UCSD-AML1 (cell line): ENCODE measurements at regions not wholly inside any gene's neighbourhood (a gene's known extent, or its start where the extent isn't known, plus 50 kb on each side); places are given as distances from the start of the nearest gene placed in this dataset.
"Not testable (repeated sequence)": the region's sequence is repeated elsewhere in the genome, so short reads cannot be mapped to it uniquely, and the experiment has no call there.

Experiments
- DNase-seq: peaks from one replicate; lab custom pipeline; 2025; ENCODE audit not compliant: unreplicated experiment; lab: John Stamatoyannopoulos, UW

DNA sequence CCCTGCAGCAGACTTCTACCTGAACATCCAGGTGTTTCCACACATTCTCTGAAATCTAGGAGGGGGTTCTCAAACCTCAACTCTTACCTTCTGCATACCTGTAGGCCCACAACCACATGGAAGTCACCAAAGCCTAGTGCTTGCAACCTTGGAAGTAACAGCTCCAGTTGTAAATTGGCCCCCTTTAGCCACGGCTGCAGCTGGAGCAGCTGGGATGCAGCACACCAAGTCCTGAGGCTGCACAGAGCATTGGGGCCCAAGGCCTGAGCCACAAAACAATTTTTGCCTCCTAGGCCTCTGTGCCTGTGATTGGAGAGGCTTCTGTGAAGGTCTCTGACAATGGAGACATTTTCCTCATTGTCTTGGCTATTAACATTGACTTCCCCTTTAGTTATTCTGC, 772.4 kb upstream of the INTU start:
- no peak for DNase-seq

DNA sequence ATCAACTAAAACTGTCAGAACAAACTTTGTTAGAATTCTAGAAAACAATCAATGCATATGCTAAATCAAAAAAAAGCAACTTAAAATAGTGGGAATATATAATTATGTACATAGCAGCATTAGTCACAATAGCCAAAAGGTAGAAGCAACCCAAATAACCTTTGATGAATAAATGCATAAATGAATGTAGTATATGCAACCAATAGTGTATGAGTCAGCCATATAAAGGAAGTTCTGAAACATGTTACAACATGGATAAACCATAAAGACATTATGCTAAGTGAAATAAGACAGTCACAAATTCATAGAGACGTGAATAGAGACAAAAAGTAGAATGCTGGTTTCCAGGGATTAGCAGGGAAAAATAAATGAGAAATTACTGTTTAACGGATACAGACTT, 762.8 kb upstream of the INTU start:
- no peak for DNase-seq

DNA sequence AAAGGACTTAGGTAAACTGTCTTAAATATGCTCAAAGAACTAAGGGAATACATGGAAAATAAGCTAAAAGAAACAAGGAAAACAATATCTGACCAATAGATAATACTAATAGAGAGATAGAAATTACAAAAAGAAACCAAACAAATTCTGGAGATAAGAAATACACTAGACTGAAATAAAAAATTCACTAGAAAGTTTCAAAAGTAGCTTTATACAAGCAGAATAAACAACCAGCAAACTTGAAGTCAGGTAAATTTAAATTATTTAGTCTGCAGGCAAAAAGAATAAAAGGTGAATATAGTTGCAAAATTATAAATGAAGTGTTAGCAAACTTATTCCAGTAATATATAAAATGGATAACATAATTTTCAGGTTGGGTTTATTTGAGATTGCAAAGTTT, 760.9 kb upstream of the INTU start:
- no peak for DNase-seq

DNA sequence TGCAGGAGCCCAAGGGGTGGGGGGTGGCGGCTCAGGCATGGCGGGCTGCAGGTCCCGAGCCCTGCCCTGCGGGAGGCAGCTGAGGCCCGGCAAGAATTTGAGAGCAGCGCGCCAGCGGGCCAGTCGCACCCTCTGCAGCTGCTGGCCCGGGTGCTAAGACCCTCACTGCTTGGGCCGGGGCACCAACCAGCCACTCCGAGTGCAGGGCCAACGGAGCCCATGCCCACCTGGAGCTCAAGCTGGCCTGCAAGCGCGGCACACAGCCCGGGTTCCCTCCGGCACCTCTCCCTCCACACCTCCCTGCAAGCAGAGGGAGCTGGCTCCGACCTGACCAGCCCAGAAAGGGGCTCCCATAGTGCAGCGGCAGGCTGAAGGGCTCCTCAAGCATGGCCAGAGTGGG, 758.2 kb upstream of the INTU start:
- no peak for DNase-seq

DNA sequence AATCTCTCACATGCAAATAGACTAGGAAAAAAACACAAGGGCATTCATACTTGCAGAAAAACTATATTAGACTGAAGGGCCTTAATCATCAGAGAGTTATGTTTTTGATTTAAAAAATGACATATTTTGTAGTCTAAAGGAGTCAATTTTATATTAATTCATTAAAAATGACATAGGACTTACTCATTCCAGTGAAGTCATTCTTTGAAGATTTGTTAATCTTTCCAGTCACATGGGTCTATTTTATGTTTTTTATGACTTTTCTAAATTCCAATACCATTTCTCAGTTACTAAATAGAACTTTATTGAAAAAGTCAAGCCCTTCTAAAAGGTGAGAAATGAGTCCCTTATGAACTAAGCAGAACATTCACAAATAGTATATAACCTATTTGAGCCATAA, 743.8 kb upstream of the INTU start:
- DNase-seq = no peak

DNA sequence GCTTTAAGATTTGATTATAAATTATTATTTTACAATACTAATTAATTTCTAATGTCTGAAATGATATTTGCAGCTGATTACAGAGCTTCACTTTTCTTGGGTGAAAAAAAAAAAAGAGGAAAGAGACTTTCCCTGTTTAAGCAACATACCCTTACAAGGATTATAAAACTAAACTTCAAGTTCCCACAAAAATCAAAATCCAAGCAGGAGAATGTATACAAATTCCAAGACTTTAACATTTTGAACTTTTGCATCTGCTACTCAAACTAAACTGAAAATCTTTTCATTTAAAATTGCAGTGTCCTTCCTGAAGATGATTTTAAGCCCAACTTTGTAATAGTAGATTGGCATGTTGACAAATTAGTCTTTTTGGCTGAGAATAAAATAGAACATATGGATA, 742.4 kb upstream of the INTU start:
- DNase-seq = no peak

DNA sequence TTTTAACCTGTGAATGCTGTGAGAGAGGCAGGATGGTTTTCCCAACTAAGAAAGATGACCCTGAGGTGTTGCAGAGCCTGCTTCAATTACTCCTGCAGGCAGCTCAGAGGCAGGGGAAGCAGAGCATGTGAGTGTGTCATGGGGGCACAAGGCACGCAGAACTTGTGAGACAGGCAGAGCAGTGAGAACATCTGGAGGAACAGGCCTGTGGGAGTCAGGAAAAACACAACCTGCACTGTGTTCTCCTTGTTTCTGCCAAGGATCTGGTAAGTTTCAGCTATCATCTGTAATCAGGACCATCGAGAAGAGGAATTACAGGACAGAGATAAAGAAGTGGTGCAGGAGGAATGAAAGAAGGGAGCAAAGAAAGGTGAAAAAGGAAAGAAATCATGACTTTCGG, 741.8 kb upstream of the INTU start:
- DNase-seq = no peak

DNA sequence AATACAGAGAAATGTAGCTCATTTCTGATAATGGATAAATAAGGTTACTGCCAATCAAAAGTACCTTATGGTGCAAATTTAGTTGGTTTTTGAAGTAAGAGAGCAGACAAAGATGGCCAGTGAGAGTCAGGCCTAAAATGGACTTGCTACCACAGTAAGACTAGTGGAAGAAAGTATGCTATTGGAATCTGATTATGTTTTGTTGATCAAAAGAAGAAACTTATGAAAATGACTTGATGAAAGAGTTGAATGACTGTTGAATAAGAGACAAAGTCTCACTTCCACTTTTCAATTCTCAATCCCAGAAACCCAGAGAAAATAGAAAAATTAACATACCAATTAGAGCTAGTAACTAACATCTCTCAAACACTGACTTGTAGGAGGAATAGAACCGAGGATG, 737.8 kb upstream of the INTU start:
- DNase-seq = no peak

DNA sequence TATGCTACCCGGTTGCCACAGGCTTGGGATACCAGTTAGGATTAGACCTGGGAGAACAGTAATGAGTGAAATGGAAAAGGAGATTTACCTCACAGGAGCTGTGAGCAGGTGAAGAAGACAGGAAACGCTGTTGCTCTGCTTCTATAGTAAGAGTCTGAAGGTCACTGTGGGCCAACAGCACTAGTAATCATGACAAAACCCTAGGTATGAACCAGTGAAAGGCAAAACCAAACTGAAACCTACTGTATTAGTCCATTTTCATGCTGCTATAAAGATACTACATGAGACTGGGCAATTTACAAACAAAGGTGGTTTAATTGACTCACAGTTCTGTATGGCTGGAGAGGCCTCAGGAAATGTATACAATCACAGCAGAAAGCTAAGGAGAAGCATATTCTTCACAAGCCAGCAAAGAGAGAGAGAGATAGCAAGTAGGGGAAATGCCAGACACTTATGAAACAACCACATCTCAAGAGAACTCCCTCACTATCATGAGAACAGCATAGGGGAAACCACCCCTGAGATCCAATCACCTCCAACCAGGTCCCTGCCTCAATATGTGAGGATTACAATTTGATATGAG, 736.7 kb upstream of the INTU start:
- DNase-seq = no peak

DNA sequence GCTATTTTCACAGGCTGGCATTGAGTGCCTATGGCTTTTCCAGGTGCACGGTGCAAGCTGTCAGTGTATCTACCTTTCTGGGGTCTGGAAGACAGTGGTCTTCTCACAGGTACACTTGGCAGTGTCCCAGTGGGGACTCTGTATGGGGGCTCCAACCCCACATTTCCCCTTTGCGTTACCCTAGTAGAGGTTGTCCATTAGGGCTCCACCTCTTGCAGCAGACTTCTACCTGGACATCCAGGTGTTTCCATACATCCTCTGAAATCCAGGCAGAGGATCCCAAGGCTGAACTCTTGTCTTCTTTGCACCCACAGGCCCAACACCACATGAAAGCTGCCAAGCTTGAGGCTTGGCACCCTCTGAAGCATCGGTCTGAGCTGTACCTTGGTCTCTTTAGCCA, 735.7 kb upstream of the INTU start:
- DNase-seq = no peak

DNA sequence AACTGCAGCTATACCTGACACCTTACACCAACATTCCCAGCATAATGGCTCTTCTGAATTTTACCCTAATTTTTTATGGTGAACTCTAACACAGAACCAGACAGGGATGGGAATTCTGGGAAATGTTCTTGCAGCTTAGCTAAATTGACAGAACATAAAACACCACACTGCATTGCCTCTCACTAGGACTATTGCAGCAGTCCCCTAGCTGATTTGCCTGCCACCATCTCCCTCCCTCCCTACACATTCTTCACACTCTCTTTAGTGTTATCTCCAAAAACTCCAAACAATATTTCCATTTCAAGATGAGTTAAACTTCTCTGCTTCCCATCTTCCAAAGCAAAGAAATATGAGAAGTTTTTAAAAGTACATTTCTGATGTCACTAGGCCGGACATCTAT, 733.9 kb upstream of the INTU start:
- no peak for DNase-seq

DNA sequence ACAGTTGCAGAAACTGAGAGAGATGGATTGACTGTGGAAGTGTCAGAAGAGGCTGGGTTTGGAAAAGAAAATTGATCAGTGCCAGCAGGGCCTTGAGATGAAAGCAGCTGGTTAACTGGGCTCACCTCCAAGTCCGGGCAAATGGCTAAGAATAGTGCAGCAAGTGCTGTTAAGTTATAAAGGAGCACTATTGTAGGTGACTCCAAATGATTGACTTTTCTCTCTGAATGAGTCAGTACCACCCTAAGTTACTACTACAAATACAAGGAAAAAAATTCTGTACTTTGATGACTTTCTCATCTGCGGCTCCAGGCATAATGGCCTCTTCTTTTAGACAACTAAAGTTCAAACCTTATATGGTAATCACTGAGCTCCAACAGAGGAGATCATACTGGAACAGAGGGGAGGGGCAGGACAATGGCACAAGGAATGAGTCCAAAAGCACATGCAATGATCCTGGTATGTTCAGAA, 733.4 kb upstream of the INTU start:
- no peak for DNase-seq

DNA sequence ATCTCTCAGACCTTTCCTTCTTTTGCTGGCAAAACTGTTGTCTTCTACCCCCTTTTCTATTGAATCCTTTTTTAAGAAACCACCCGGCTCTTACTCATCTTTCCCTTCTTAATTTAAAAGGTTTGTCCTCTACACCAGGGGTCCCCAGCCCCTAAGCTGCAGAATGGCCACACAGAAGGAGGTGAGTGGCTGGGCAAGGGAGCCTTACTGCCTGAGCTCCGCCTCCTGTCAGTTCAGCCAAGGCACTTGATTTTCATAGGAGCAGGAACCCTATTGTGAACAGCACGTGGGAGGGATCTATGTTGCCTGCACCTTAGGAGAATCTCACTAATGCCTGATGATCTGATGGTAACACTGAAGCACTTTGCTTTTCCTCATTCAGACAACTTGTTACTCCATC, 726.3 kb upstream of the INTU start:
- DNase-seq = no peak

DNA sequence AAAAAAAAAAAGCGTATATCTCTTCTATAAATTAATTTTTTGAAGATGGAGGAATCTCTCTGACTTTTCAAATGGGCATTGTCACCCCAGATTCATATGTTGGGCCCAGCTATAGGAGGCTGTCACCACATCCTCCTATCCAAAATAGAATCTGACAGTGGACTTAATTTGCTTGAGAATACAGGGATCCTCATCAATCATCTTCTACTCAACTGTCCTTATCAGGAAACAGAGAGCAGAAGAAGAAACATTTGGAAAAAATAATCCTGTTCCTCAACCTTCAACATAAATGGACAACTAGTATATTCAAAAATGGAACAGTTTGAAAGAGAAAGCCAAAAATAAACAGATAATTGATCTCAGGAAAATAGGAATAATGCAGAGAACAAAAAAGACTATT, 725.4 kb upstream of the INTU start:
- no peak for DNase-seq

DNA sequence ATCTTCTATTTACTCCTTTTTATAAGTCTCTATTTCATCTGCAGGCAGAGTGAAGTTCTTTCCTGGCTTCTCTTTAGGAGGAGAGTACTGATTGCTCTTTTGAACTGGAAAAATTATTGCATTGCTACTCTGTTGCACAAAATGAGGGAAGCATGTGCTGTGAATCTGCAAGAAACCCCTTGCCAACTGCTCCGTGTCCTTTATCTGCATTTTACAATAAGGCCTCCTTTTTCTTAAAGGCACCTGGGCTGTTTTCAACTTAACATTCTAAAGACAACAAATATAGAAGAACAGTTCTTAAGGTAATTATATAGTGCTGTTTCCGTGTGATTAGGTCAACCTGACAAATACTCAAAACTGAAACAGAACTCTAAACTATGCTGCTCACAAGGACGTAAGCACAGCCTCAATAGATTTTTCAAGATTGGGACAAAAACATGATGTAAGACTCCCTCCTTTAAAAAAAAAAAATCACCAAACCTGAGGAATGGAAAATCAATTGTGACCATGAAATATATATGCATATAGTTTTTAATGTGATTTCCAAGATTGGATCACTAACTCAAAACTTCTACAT, 716.6 kb upstream of the INTU start:
- DNase-seq = no peak

DNA sequence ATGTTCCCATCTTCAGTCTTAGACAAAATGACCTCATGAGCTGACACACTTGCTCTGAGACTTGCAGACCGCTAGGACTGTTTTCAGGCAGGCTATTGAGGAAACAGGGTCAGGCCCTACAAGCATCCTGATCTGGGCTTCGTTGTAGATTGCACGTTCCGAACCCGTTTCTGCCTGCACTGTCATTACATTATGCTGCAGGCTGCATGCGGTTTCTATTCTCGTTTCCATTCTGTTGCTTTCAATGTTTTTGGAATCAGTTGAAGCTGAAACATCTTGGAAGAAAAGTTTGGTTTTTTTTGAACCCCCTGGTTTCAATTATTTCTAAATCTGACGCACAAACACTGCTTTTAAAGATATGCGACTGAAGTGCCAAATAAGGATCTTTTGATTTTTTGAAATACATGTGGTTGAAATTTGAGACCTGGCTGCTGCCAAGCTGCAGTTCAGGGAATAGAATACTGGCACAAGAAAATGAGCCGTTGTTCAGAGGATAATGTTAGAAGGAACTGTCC, 716.1 kb upstream of the INTU start:
- no peak for DNase-seq

DNA sequence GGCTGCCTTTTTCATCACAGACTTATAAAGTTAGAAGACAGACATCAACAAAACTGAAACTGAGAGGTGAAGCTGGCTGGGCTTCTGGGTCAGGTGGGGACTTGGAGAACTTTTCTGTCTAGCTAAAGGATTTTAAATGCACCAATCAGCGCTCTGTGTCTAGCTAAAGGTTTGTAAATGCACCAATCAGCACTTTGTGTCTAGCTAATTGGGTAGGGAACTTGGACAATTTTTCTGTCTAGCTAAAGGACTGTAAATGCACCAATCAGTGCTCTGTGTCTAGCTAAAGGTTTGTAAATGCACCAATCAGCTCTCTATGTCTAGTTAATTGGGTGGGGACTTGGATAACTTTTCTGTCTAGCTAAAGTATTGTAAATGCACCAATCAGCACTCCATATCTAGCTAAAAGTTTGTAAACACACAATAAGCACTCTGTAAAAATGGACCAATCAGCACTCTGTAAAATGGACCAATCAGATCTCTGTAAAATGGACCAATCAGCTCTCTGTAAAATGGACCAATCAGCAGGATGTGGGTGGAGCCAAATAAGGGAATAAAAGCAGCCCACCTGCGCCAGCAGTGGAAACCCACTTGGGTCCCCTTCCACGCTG, 710.3 kb upstream of the INTU start:
- DNase-seq = not testable (repeated sequence)

DNA sequence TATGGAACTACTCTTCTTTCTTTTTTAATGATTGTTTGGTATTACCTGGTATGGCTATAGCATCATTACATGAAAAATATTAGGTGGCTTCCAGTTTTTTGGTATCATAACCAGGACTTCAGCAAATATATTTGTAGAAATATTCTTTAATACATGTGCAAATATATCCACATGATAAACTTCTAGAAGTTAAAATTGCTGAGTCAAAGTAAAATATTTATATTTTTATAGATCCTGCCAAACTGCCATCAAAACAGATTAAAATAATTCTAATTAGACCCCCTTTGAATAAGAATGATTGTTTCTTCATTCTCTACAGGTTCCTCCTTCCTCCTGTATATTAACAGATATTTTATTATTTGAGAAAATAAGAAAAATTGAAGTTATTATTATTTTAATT, 708.5 kb upstream of the INTU start:
- DNase-seq = no peak

DNA sequence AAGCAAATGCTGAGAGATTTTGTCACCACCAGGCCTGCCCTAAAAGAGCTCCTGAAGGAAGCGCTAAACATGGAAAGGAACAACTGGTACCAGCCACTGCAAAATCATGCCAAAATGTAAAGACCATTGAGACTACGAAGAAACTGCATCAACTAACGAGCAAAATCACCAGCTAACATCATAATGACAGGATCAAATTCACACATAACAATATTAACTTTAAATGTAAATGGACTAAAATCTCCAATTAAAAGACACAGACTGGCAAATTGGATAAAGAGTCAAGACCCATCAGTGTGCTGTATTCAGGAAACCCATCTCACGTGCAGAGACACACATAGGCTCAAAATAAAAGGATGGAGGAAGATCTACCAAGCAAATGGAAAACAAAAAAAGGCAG, 702.7 kb upstream of the INTU start:
- DNase-seq = not testable (repeated sequence)

DNA sequence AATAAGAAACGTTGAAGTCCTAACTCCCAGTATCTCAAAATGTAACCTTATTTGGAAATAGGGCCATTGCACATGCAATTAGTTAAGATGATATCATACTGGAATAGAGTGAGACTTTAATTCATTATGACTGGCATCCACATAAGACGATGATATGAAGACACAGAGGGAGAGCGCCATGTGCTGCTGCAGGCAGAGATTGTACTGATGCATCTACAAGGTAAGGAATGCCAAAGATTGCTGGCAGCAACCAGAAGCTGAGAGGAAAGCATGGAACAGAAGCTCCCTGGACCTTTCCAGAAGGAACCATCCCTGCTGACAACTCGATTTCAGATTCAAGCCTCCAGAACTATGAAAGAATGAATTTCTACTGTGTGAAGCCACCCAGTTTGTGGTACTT, 697.0 kb upstream of the INTU start:
- no peak for DNase-seq

DNA sequence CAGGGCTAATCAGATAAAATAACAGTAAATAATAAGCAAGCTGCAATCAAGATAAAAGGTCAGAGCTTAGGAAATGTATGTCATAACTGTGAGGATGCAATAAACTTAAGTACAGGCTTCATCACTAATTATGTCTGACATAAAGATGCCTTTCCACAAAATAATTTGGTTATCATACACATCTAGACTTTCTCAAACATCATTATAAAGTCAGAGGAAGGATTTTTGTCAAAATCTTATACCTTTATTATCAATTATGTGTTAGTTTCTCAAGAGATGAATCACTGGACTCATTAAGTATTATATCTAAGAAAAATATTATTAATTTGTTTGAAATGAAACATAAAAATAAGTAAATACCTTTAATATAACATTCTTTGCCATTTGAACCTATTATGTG, 695.4 kb upstream of the INTU start:
- no peak for DNase-seq

DNA sequence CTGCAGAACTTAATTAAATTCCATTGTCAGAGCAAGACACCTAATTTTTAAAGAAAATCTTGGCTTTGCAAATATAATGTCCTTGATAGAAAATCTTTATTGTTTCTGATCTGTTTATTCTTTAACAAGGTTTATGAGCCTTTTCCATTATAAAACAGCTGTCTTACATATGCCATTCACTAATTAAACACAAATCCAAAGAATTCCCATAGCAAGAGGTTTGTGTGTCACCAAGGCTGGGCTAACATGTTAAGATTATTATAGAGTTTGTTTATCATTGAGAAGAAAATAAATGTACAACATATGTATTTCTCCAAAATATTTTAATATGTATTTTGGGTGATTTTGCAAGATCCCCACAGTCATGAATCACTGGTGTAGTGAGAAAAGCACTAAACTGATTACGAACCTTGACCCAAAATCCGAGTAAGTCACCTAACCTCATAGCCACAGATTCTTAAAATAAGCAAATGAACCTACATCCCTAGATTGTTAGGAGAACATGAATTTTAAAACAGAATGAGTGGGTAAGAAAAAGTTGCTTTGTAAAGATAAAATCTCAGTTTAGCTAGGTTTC, 694.8 kb upstream of the INTU start:
- no peak for DNase-seq
